NT2/D1 (cell line): ENCODE measurements at regions not wholly inside any gene's neighbourhood (a gene's known extent, or its start where the extent isn't known, plus 50 kb on each side); places are given as distances from the start of the nearest gene placed in this dataset.

Experiments used
- DNase-seq: peaks from one replicate; pipeline ENCODE4 v3.0.0-alpha.2; 2011; ENCODE audit warnings: low read depth, low spot score
- H3K27me3 ChIP-seq: 2 replicates; pipeline ENCODE4 v1.6.0; 2011; ENCODE audit warnings: mild to moderate bottlenecking; ENCODE audit not compliant: insufficient read length, insufficient read depth
- H3K36me3 ChIP-seq: 2 replicates; pipeline ENCODE4 v1.6.1; 2011; ENCODE audit warnings: mild to moderate bottlenecking, low read length, mixed read lengths; ENCODE audit not compliant: insufficient read depth, insufficient read length
- H3K4me1 ChIP-seq: 2 replicates; pipeline ENCODE4 v1.5.1; 2011; ENCODE audit not compliant: insufficient read depth, insufficient read length
- H3K4me3 ChIP-seq: 2 replicates; pipeline ENCODE4 v1.5.1; 2011; ENCODE audit warnings: low read depth; ENCODE audit not compliant: insufficient read length
- H3K9ac ChIP-seq: 2 replicates; pipeline ENCODE4 v1.6.0; 2011; ENCODE audit warnings: low read depth; ENCODE audit not compliant: insufficient read length
- H3K9me3 ChIP-seq: 2 replicates; pipeline ENCODE4 v1.5.1; 2011; ENCODE audit warnings: mild to moderate bottlenecking, low read length; ENCODE audit not compliant: insufficient read depth
- SUZ12 ChIP-seq: IDR thresholded peaks from 2 replicates; pipeline ENCODE4 v1.6.1; 2011; ENCODE audit not compliant: insufficient read length, insufficient read depth; ENCODE audit errors: extremely low read depth
- YY1 ChIP-seq: IDR thresholded peaks from 2 replicates; pipeline ENCODE4 v1.6.1; 2011; ENCODE audit not compliant: insufficient read length, insufficient read depth
- ZNF274 ChIP-seq: IDR thresholded peaks from 2 replicates; pipeline ENCODE4 v1.6.1; 2011; ENCODE audit warnings: mild to moderate bottlenecking, low read depth, low read length

DNA sequence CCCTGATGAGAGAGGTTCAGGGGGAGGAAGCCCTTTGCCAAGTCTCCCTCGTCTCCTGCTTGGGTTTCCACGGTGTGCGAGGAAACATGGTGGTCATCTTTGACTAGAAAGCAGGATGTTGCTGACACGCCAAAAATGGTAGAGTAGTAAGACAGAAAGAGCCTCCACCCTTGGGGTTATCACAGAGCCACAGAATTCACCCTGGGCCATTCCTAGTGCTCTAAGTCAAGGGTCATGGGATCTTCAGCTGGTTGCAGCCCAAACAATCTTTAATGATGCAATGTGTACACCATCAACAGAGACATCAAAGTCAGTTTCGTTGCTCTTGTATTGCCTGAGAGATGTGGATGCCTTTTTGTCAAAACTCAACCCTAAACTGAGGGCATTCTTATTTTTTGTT is 201.9 kb downstream of the LY86 start:
- TF ChIP-seq SUZ12, result no peak
- no peak for TF ChIP-seq ZNF274
- no peak for TF ChIP-seq YY1
- DNase-seq, result no peak
- Histone ChIP-seq H3K9me3 (no peaks in the 10 kb centered on the region), H3K4me1 (no peaks in the 10 kb centered on the region), H3K4me3 (no peak overlapping the region), H3K27me3 (no peaks in the 10 kb centered on the region), H3K9ac (no peak overlapping the region), H3K36me3 (no peaks in the 10 kb centered on the region)

DNA sequence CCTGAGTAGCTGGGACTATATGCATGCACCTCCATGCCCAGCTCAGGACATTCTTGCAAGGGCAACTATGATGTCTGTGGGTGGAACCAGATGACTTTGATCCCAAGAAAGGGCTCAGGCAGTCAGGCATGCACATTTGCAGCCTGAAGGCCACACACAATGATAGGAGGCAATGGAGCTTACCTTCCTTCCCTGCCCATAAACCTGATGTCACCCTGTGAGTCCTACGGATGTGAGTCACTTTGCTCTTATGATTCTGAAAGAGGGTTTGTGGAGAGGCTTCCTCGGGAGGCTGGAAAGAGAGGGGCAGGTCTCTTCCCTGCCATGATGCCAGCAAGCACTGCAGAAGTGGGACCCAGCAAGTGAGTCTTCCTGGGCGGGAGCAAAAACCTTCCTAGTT is 202.4 kb downstream of the LY86 start:
- Histone ChIP-seq H3K9me3 (no peaks in the 10 kb centered on the region), H3K27me3 (no peaks in the 10 kb centered on the region), H3K36me3 (no peaks in the 10 kb centered on the region), H3K4me3 (no peak overlapping the region), H3K9ac (no peak overlapping the region), H3K4me1 (no peaks in the 10 kb centered on the region)
- DNase-seq, result no peak
- TF ChIP-seq SUZ12 (no peak), ZNF274 (no peak), YY1 (no peak)

DNA sequence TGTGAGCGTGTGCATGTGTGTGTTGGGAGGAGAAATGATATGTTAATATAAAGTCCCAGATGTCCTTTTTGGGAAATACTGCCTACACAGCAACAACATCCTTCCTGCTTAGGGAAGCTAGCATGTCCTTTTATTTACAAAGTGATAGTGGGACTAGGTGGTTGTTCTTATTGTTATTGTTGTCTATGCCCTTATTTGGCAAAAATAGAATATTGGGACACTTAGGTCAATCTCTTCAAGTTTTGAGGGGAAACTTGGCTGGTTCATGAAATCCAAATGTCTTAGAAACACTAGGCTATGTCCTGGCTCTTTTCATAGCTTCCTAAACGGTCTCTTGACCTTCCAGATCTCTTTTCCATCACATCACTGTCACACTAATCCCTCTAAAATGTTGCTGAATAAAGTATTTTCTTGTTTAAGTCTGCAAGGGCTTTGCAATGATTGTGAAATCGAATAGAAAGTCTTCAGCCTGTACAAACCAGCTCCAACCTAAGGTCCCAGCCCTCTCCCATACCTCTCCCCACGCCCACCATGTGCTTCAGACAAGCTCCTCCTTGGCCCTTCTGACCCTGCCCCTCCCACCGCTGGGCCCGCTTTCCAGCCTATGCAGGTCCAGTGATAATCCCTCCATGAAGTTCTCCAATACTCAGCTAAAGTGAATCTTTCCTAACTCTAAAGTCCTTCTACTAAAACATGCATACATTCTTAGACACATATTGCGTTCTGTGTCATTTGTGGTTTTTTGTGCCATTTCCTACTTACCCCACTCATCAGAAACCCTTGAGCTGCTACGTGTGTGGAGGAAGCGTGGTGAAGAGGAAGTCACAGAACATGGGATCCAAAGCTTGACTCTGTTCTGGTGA is 205.1 kb downstream of the LY86 start:
- H3K4me3 ChIP-seq, result no peak overlapping the region
- no peak for TF ChIP-seq ZNF274
- no peak for TF ChIP-seq SUZ12
- no peak for TF ChIP-seq YY1
- no peaks in the 10 kb centered on the region for H3K4me1 ChIP-seq
- H3K9ac ChIP-seq, result no peak overlapping the region
- no peaks in the 10 kb centered on the region for H3K27me3 ChIP-seq
- DNase-seq, result no peak
- no peaks in the 10 kb centered on the region for H3K36me3 ChIP-seq
- H3K9me3 ChIP-seq, result no peaks in the 10 kb centered on the region

DNA sequence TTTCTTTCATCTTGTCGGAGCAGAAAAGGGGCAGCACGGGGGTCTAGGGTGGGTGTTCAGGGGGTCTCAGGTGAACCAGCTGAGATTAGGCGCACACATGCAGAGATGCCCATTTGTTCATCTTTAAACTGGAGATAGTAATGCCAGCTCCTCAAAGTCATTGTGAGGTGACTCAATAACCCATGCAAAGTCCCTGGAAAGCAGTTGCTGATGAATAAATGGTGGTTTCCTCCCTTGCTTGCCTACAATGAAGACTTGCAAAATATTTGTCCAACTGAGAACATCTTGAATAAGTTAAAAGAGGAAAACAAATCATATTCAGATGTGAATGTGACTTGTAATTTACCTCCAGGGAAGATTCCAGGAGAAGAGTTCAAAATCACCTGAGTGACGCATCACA is 206.9 kb downstream of the LY86 start:
- Histone ChIP-seq H3K4me1 (no peaks in the 10 kb centered on the region), H3K4me3 (no peak overlapping the region), H3K36me3 (no peaks in the 10 kb centered on the region), H3K9me3 (no peaks in the 10 kb centered on the region), H3K9ac (no peak overlapping the region), H3K27me3 (no peaks in the 10 kb centered on the region)
- TF ChIP-seq ZNF274, result no peak
- TF ChIP-seq YY1, result no peak
- no peak for TF ChIP-seq SUZ12
- DNase-seq, result no peak

DNA sequence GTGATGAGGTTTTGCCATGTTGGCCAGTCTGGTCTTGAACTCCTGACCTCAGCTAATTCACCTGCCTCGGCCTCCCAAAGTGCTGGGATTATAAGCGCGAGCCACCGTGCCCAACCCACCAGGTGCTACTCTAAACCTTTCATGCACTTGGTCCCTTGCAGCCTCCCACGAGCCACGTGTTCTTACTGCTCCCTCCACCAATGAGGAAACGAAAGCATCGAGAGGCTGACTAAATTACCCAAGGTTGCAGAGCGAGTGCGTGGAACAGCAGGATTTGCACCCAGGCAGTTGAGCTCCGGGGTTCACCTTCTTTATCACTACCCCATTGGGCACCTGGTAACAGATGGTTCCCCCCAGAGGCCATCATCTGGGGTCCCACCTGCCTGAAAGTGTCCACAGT is 208.3 kb downstream of the LY86 start:
- DNase-seq, result no peak
- Histone ChIP-seq H3K9me3 (no peaks in the 10 kb centered on the region), H3K9ac (no peak overlapping the region), H3K4me1 (no peaks in the 10 kb centered on the region), H3K4me3 (no peak overlapping the region), H3K27me3 (no peaks in the 10 kb centered on the region), H3K36me3 (no peaks in the 10 kb centered on the region)
- TF ChIP-seq YY1 (no peak), ZNF274 (no peak), SUZ12 (no peak)

DNA sequence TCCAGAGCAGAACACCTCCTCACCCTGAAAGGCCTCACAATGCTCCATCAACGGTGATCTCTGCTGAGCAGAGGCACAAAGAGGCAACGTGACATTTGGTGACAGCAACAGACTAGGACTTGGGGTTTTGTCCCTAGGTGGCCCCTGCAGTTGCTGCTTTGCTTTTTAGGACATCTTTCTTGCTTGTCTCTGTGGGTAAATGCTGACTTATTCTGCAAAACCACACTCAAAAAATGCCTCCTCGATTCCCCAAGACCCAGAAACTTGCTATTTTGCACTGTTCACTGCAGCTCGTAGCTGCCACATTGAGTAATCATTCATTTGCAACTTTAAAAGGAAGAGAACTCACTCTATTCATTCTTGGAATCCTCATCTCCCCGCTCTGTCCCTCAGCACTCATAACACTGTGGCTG is 209.9 kb downstream of the LY86 start:
- TF ChIP-seq ZNF274 (no peak), SUZ12 (no peak), YY1 (no peak)
- no peaks in the 10 kb centered on the region for H3K27me3 ChIP-seq
- no peaks in the 10 kb centered on the region for H3K36me3 ChIP-seq
- DNase-seq, result no peak
- H3K4me1 ChIP-seq, result no peaks in the 10 kb centered on the region
- H3K9me3 ChIP-seq, result no peaks in the 10 kb centered on the region
- H3K4me3 ChIP-seq, result no peak overlapping the region
- no peak overlapping the region for H3K9ac ChIP-seq

DNA sequence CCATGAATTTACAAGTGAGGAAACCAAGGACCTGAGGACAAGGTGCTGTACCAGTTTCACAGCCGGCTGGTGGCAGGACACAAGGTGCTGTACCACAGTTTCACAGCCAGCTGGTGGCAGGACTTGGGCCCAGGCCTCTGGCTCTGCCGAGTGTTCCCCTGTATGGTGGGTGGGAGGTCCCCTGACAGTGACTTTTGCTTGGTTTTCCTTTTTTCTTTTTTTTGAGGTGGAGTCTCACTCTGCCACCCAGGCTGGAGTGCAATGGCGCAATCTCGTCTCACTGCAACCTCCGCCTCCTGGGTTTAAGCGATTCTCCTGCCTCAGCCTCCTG is 212.4 kb downstream of the LY86 start:
- no peak for DNase-seq
- TF ChIP-seq YY1, result no peak
- no peak for TF ChIP-seq ZNF274
- TF ChIP-seq SUZ12, result no peak
- Histone ChIP-seq H3K4me3 (no peak overlapping the region), H3K9me3 (no peaks in the 10 kb centered on the region), H3K27me3 (no peaks in the 10 kb centered on the region), H3K9ac (no peak overlapping the region), H3K36me3 (no peaks in the 10 kb centered on the region), H3K4me1 (no peaks in the 10 kb centered on the region)
